Neural progenitor cell (in vitro differentiated cells): ENCODE measurements at regions not wholly inside any gene's neighbourhood (a gene's known extent, or its start where the extent isn't known, plus 50 kb on each side); places are given as distances from the start of the nearest gene placed in this dataset.

Experiments used
- EZH2 ChIP-seq: fragments of 200-600 bp; sonication (generic); IDR thresholded peaks from 2 replicates; pipeline ENCODE4 v1.6.1; 2017; ENCODE audit warnings: antibody characterized with exemption, mild to moderate bottlenecking, moderate library complexity
- TF ChIP-seq, protein P1 (sequence below): fragments of 200-600 bp; sonication (generic); IDR thresholded peaks from 2 replicates; pipeline ENCODE4 v1.5.1; 2017; ENCODE audit warnings: antibody characterized with exemption, mild to moderate bottlenecking

DNA sequence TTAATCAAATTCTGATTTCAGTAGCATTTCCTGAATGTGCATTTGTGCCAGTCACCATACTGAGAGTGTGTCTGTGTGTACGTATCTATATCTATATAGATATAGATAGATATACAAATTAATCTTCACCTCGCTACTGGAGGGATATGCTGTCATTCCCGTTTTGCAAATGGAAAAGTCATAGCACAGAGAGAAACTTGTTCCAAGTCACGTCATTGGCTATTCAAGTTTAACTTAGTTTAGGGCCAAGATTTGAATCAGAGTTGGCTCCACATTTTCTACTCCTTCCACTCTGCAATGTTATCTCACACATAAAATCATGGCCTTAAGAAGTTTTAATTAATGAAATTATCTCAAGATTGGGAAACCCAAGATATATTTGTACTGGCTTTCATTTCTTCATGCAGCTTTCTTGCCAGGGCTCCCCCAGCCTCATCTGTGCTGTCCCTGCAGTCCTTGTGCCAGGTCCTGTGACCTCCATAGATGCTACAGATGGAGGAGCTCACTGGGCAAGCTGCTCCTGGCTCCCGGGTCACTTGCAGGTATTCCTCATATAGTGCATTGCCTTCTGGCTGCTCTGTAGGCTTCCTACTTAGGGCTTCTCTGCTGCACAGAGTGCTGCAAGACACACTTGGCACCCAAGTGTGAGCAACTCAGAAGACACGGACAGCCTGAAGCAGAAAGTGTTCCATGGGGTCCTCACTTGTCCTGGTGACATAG is 245.8 kb downstream of the KCNS3 start:
- TF ChIP-seq, protein P1, sequence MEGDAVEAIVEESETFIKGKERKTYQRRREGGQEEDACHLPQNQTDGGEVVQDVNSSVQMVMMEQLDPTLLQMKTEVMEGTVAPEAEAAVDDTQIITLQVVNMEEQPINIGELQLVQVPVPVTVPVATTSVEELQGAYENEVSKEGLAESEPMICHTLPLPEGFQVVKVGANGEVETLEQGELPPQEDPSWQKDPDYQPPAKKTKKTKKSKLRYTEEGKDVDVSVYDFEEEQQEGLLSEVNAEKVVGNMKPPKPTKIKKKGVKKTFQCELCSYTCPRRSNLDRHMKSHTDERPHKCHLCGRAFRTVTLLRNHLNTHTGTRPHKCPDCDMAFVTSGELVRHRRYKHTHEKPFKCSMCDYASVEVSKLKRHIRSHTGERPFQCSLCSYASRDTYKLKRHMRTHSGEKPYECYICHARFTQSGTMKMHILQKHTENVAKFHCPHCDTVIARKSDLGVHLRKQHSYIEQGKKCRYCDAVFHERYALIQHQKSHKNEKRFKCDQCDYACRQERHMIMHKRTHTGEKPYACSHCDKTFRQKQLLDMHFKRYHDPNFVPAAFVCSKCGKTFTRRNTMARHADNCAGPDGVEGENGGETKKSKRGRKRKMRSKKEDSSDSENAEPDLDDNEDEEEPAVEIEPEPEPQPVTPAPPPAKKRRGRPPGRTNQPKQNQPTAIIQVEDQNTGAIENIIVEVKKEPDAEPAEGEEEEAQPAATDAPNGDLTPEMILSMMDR: no peak
- TF ChIP-seq EZH2: no peak
